Breast epithelium (tissue), 4 donors: ENCODE measurements at regions not wholly inside any gene's neighbourhood (a gene's known extent, or its start where the extent isn't known, plus 50 kb on each side); places are given as distances from the start of the nearest gene placed in this dataset.

Experiments
- DNase-seq, 2 donors: peaks; one replicate each; pipeline ENCODE4 v3.0.0-alpha.2; 2019; ENCODE audit warnings: low spot score in 2 of 2
- H3K27ac ChIP-seq, 2 donors: fragments of 200-600 bp; sonication (generic) in 1 of 2; one replicate each; pipeline ENCODE4 v1.5.1; 2016 to 2019; ENCODE audit warnings: mild to moderate bottlenecking in 1 of 2
- H3K27me3 ChIP-seq, 2 donors: fragments of 200-600 bp; sonication (generic) in 1 of 2; one replicate each; pipeline versions ENCODE4 v1.5.1 to v1.6.0; 2017 to 2019; ENCODE audit warnings: control low read depth in 1 of 2, mild to moderate bottlenecking in 1 of 2
- H3K36me3 ChIP-seq: fragments of 200-600 bp; one replicate; pipeline ENCODE4 v1.5.1; 2019
- H3K4me1 ChIP-seq, 2 donors: fragments of 200-600 bp; sonication (generic); one replicate each; pipeline ENCODE4 v1.5.1; 2016 to 2019; ENCODE audit warnings: control low read depth in 1 of 2
- H3K4me3 ChIP-seq, 3 donors: fragments of 200-600 bp; sonication (generic); 1 replicate in 2 of 3; 2 replicates in 1 of 3; pipeline ENCODE4 v1.5.1; 2016 to 2019; ENCODE audit warnings: mild to moderate bottlenecking in 3 of 3, moderate library complexity in 2 of 3
- H3K9me3 ChIP-seq, 2 donors: fragments of 200-600 bp; sonication (generic) in 1 of 2; one replicate each; pipeline ENCODE4 v1.5.1; 2016 to 2019; ENCODE audit warnings: control low read depth in 1 of 2
- CTCF ChIP-seq, 3 donors: fragments of 450-650 bp; IDR thresholded peaks; one replicate each; pipeline ENCODE4 v1.5.1; 2016 to 2017; ENCODE audit warnings: antibody characterized with exemption in 3 of 3, mild to moderate bottlenecking in 3 of 3, moderate library complexity in 3 of 3
- POLR2A ChIP-seq: fragments of 450-650 bp; IDR thresholded peaks from one replicate; pipeline ENCODE4 v1.6.1; 2016; ENCODE audit warnings: antibody characterized with exemption, mild to moderate bottlenecking, moderate library complexity
- POLR2AphosphoS5 ChIP-seq, 3 donors: sonication (generic); formaldehyde crosslinking; IDR thresholded peaks; one replicate each; pipeline ENCODE4 v1.6.1; 2017; ENCODE audit warnings: antibody characterized with exemption in 3 of 3
- intact Hi-C: fragments of 100-400 bp; cut with DNase I; formaldehyde crosslinking; loops from one replicate; pipeline ENCODE4 v1.15.1; 2023; ENCODE audit warnings: low total_unique reads

- H3K27ac ChIP-seq, result no peak overlapping the region
- H3K4me3 ChIP-seq, result no peak overlapping the region
- intact Hi-C loops, result no loop called here
- no peak for TF ChIP-seq POLR2A
- no peak for TF ChIP-seq CTCF (IDR thresholded peaks at IDR 0.05)
- TF ChIP-seq POLR2AphosphoS5 (IDR thresholded peaks at IDR 0.05), result no peak
- H3K9me3 ChIP-seq, result peaks cover 0 to 9% of the 10 kb centered on the region in 2 donors
- DNase-seq, result no peak
- H3K27me3 ChIP-seq, result no peaks in the 10 kb centered on the region
- no peaks in the 10 kb centered on the region for H3K4me1 ChIP-seq
- no peaks in the 10 kb centered on the region for H3K36me3 ChIP-seq
Measured at GRCh38 chr3:25237602-25238001, 190.5 kb upstream of the RARB start.

GRCh38 chr3:25239042-25239441 lies 189.0 kb upstream of the RARB start:
- H3K4me3 ChIP-seq, result no peak overlapping the region
- intact Hi-C loops, result no loop called here
- no peaks in the 10 kb centered on the region for H3K4me1 ChIP-seq
- peaks cover 0 to 10% of the 10 kb centered on the region in 2 donors for H3K9me3 ChIP-seq
- no peak for DNase-seq
- H3K27ac ChIP-seq, result no peak overlapping the region
- no peak for TF ChIP-seq CTCF (IDR thresholded peaks at IDR 0.05)
- no peak for TF ChIP-seq POLR2A
- TF ChIP-seq POLR2AphosphoS5 (IDR thresholded peaks at IDR 0.05), result no peak
- H3K36me3 ChIP-seq, result no peaks in the 10 kb centered on the region
- no peaks in the 10 kb centered on the region for H3K27me3 ChIP-seq

- Histone ChIP-seq H3K4me3 (no peak overlapping the region), H3K27me3 (no peaks in the 10 kb centered on the region), H3K36me3 (no peaks in the 10 kb centered on the region), H3K9me3 (peaks cover 15 to 27% of the 10 kb centered on the region in 2 donors), H3K27ac (no peak overlapping the region), H3K4me1 (no peaks in the 10 kb centered on the region)
- no peak for TF ChIP-seq POLR2A
- no peak for TF ChIP-seq POLR2AphosphoS5 (IDR thresholded peaks at IDR 0.05)
- TF ChIP-seq CTCF (IDR thresholded peaks at IDR 0.05), result no peak
- no peak for DNase-seq
- intact Hi-C loops, result no loop called here
Measured at GRCh38 chr3:25246913-25247312, 181.2 kb upstream of the RARB start.

GRCh38 chr3:25252291-25252690 lies 175.8 kb upstream of the RARB start:
- no peak overlapping the region for H3K4me3 ChIP-seq
- H3K27me3 ChIP-seq, result no peaks in the 10 kb centered on the region
- H3K27ac ChIP-seq, result no peak overlapping the region
- H3K4me1 ChIP-seq, result no peaks in the 10 kb centered on the region
- H3K9me3 ChIP-seq, result peaks cover 15 to 35% of the 10 kb centered on the region in 2 donors
- no peaks in the 10 kb centered on the region for H3K36me3 ChIP-seq
- TF ChIP-seq POLR2AphosphoS5 (IDR thresholded peaks at IDR 0.05) (no peak), CTCF (IDR thresholded peaks at IDR 0.05) (no peak), POLR2A (no peak)
- no peak for DNase-seq
- intact Hi-C loops, result no loop called here

- Histone ChIP-seq H3K4me3 (no peak overlapping the region), H3K27ac (no peak overlapping the region), H3K4me1 (no peaks in the 10 kb centered on the region), H3K36me3 (no peaks in the 10 kb centered on the region), H3K27me3 (no peaks in the 10 kb centered on the region), H3K9me3 (peaks cover 0 to 13% of the 10 kb centered on the region in 2 donors)
- intact Hi-C loops, result no loop called here
- TF ChIP-seq POLR2A (no peak), CTCF (IDR thresholded peaks at IDR 0.05) (no peak), POLR2AphosphoS5 (IDR thresholded peaks at IDR 0.05) (no peak)
- DNase-seq, result peak in 1 of 2 donors; percentile 30
Measured at GRCh38 chr3:25257026-25257425, 171.0 kb upstream of the RARB start.
